Fibroblast of lung (primary cell): ENCODE measurements at regions not wholly inside any gene's neighbourhood (a gene's known extent, or its start where the extent isn't known, plus 50 kb on each side); places are given as distances from the start of the nearest gene placed in this dataset.

Experiments
- EZH2 ChIP-seq: IDR thresholded peaks from 2 replicates; pipeline ENCODE4 v1.5.1; 2012; ENCODE audit warnings: low read length, control low read depth, mild to moderate bottlenecking; ENCODE audit errors: missing control alignments
- TF ChIP-seq, protein P1 (sequence below), 2 donors: IDR thresholded peaks in 1 of 2; conservative IDR thresholded peaks in 1 of 2; 1 replicate in 1 of 2; 2 replicates in 1 of 2; pipeline ENCODE4 v1.5.1; 2011 to 2012; ENCODE audit warnings: low read length in 2 of 2, control low read depth in 1 of 2, inconsistent platforms in 1 of 2, low read depth in 1 of 2, mild to moderate bottlenecking in 1 of 2

DNA sequence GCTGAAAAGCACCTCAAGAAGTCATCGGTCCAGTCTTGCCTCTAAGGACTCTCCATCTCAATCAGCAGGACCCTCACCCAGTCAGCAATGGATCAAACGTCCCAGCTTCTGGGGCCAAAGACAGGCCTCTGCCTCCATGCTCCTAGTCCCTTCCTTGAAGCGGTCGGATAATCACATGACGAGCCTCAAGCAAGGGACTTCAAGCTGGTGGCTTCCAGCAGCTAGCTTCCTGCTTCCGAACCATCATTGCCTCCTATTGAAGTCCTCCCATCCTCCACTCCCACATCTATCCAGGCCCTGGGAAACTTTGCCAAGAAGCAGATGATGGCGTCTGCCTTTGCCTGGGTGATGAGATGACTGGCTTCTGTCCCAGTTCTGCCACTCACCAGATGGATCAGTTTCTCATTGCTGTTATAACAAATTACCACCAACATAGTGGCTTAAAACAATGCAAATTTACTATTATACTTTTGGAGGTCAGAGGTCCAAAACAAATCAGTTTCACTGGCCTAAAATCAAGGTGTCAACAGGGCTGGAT is 135.2 kb upstream of the MAMLD1 start:
- no peak for TF ChIP-seq EZH2
- TF ChIP-seq, protein P1, sequence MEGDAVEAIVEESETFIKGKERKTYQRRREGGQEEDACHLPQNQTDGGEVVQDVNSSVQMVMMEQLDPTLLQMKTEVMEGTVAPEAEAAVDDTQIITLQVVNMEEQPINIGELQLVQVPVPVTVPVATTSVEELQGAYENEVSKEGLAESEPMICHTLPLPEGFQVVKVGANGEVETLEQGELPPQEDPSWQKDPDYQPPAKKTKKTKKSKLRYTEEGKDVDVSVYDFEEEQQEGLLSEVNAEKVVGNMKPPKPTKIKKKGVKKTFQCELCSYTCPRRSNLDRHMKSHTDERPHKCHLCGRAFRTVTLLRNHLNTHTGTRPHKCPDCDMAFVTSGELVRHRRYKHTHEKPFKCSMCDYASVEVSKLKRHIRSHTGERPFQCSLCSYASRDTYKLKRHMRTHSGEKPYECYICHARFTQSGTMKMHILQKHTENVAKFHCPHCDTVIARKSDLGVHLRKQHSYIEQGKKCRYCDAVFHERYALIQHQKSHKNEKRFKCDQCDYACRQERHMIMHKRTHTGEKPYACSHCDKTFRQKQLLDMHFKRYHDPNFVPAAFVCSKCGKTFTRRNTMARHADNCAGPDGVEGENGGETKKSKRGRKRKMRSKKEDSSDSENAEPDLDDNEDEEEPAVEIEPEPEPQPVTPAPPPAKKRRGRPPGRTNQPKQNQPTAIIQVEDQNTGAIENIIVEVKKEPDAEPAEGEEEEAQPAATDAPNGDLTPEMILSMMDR (conservative IDR thresholded peaks at IDR 0.05 in 1 of 2, IDR thresholded peaks at IDR 0.05 in 1 of 2; ENCODE audit: low read depth in 1 of 2, low read length in 2 of 2) = no peak
